Keratinocyte (primary cell): ENCODE measurements at regions not wholly inside any gene's neighbourhood (a gene's known extent, or its start where the extent isn't known, plus 50 kb on each side); places are given as distances from the start of the nearest gene placed in this dataset.

Experiments used
- DNase-seq: peaks from one replicate; pipeline ENCODE4 v3.0.0-alpha.2; 2011; ENCODE audit warnings: low read depth, missing footprints, low spot score
- FAIRE-seq: peaks from 2 replicates; lab custom pipeline; 2011; peaks lifted over from hg19 to GRCh38; lab: Jason Lieb, UNC
- H2AFZ ChIP-seq: 2 replicates; pipeline ENCODE4 v1.6.0; 2012; ENCODE audit warnings: low read length, control low read depth, inconsistent platforms; ENCODE audit not compliant: control insufficient read depth
- H3K27ac ChIP-seq: 2 replicates; pipeline ENCODE4 v1.5.1; 2011; ENCODE audit warnings: low read length; ENCODE audit not compliant: control insufficient read depth, insufficient read depth
- H3K27me3 ChIP-seq: 3 replicates; pipeline ENCODE4 v1.6.0; 2011; ENCODE audit warnings: low read length; ENCODE audit not compliant: control insufficient read depth, insufficient read depth; ENCODE audit errors: extremely low read depth
- H3K36me3 ChIP-seq, 2 experiments: 2 replicates in 1 of 2; 3 replicates in 1 of 2; pipeline ENCODE4 v1.5.1; 2011; ENCODE audit warnings: low read length in 2 of 2, mild to moderate bottlenecking in 1 of 2; ENCODE audit not compliant: control insufficient read depth in 2 of 2, insufficient read depth in 2 of 2; ENCODE audit errors: extremely low read depth in 1 of 2
- H3K4me1 ChIP-seq: 3 replicates; pipeline ENCODE4 v1.5.1; 2011; ENCODE audit warnings: low read length; ENCODE audit not compliant: control insufficient read depth, insufficient read depth; ENCODE audit errors: extremely low read depth
- H3K4me2 ChIP-seq: 3 replicates; pipeline ENCODE4 v1.6.0; 2011; ENCODE audit warnings: low read depth, low read length; ENCODE audit not compliant: control insufficient read depth, insufficient read depth; ENCODE audit errors: extremely low read depth
- H3K4me3 ChIP-seq, 3 experiments: fragments of 200-600 bp in 1 of 3; sonication (generic) in 1 of 3; 2 replicates in 2 of 3; 3 replicates in 1 of 3; pipeline ENCODE4 v1.5.1; 2011 to 2016; ENCODE audit warnings: low read length in 3 of 3, mild to moderate bottlenecking in 3 of 3, control low read depth in 2 of 3, inconsistent platforms in 1 of 3, low read depth in 1 of 3, mixed read lengths in 1 of 3, mixed run types in 1 of 3, moderate library complexity in 1 of 3; ENCODE audit not compliant: control insufficient read depth in 2 of 3, insufficient read depth in 2 of 3; ENCODE audit errors: extremely low read depth in 1 of 3
- H3K79me2 ChIP-seq: 2 replicates; pipeline ENCODE4 v1.6.0; 2012; ENCODE audit warnings: low read length; ENCODE audit not compliant: control insufficient read depth, insufficient read depth
- H3K9ac ChIP-seq: 3 replicates; pipeline ENCODE4 v1.6.0; 2011; ENCODE audit warnings: low read length; ENCODE audit not compliant: control insufficient read depth, insufficient read depth; ENCODE audit errors: extremely low read depth
- H3K9me1 ChIP-seq: 3 replicates; pipeline ENCODE4 v1.6.0; 2011; ENCODE audit warnings: low read length; ENCODE audit not compliant: control insufficient read depth, insufficient read depth; ENCODE audit errors: extremely low read depth
- H3K9me3 ChIP-seq: 2 replicates; pipeline ENCODE4 v1.5.1; 2012; ENCODE audit warnings: low read depth, low read length; ENCODE audit not compliant: control insufficient read depth
- H4K20me1 ChIP-seq: 3 replicates; pipeline ENCODE4 v1.6.0; 2011; ENCODE audit warnings: low read length; ENCODE audit not compliant: control insufficient read depth, insufficient read depth; ENCODE audit errors: extremely low read depth
- EZH2 ChIP-seq: IDR thresholded peaks from one replicate; pipeline ENCODE4 v1.6.1; 2012; ENCODE audit warnings: inconsistent platforms, mild to moderate bottlenecking, low read length, moderate library complexity
- dilution Hi-C: fragments of 300-500 bp; cut with MboI; formaldehyde crosslinking; loops from one replicate; pipeline ENCODE4 v1.7.0; 2020; ENCODE audit warnings: low sequenced_read_pairs; ENCODE audit not compliant: extremely low pct_ligation_motif_present
- TF ChIP-seq, protein P1 (sequence below), 3 experiments: IDR thresholded peaks in 1 of 3; conservative IDR thresholded peaks in 1 of 3; optimal IDR thresholded peaks in 1 of 3; 2 replicates in 2 of 3; 3 replicates in 1 of 3; pipeline versions ENCODE3 to v1.5.1; 2011; ENCODE audit warnings: low read length in 3 of 3, mild to moderate bottlenecking in 3 of 3, moderate library complexity in 2 of 3, control low read depth in 1 of 3, inconsistent platforms in 1 of 3; ENCODE audit not compliant: insufficient read depth in 2 of 3; ENCODE audit errors: extremely low read depth in 1 of 3

DNA sequence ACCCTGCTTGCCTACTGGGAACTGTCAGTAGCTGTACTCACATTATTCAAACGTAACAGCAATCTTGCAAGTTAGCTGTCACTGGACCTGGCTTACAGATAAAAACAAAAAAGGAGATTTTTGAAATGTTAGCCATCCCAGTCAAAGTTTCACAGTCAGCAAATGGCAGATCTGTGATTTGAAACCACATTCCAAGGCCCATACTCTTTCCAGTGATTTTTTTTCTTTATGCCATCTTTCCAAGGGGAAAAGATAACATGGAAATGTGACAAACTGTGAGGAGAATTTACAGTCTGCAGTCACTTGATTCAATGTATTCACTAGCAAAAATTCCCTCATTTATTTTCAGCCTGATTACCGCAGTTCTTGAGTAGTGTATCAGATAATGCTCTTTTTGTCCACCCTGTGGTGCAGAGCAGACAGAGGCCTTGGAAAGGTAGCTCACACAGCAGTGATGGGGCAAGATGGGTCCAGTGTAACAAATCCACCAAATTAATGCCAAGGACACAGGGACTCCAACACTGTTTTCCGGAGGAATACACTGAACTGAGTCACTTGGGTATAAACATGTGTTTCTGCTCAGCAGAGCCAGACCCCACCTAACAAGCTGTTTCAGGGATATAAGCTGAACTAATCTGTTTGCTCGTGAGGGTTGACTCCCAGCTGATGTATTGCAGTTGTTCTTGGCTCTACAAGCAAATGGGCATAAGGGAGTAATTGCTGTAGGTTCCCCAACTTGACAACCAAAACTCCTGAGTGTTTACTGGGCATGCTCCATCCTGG lies 49.9 kb upstream of the ADGRF1 start:
- Histone ChIP-seq H3K9me3 (no peaks in the 10 kb centered on the region), H3K4me3 (no peak overlapping the region), H3K27me3 (no peaks in the 10 kb centered on the region), H2AFZ (no peak overlapping the region), H3K9ac (no peak overlapping the region), H3K4me2 (no peak overlapping the region), H3K9me1 (no peaks in the 10 kb centered on the region), H3K79me2 (no peaks in the 10 kb centered on the region), H3K4me1 (peaks cover 23% of the 10 kb centered on the region), H4K20me1 (no peaks in the 10 kb centered on the region), H3K36me3 (no peaks in the 10 kb centered on the region), H3K27ac (no peak overlapping the region)
- FAIRE-seq = no peak
- dilution Hi-C loops = no loop called here
- TF ChIP-seq, protein P1, sequence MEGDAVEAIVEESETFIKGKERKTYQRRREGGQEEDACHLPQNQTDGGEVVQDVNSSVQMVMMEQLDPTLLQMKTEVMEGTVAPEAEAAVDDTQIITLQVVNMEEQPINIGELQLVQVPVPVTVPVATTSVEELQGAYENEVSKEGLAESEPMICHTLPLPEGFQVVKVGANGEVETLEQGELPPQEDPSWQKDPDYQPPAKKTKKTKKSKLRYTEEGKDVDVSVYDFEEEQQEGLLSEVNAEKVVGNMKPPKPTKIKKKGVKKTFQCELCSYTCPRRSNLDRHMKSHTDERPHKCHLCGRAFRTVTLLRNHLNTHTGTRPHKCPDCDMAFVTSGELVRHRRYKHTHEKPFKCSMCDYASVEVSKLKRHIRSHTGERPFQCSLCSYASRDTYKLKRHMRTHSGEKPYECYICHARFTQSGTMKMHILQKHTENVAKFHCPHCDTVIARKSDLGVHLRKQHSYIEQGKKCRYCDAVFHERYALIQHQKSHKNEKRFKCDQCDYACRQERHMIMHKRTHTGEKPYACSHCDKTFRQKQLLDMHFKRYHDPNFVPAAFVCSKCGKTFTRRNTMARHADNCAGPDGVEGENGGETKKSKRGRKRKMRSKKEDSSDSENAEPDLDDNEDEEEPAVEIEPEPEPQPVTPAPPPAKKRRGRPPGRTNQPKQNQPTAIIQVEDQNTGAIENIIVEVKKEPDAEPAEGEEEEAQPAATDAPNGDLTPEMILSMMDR (optimal IDR thresholded peaks at IDR 0.05 in 1 of 3, IDR thresholded peaks at IDR 0.05 in 1 of 3, conservative IDR thresholded peaks at IDR 0.05 in 1 of 3; ENCODE audit: extremely low read depth in 1 of 3, insufficient read depth in 2 of 3, low read length in 3 of 3) = no peak
- TF ChIP-seq EZH2 = no peak
- no peak for DNase-seq
